Fibroblast of mammary gland (primary cell): ENCODE measurements at regions not wholly inside any gene's neighbourhood (a gene's known extent, or its start where the extent isn't known, plus 50 kb on each side); places are given as distances from the start of the nearest gene placed in this dataset.

Experiments
- DNase-seq: peaks from one replicate; pipeline ENCODE4 v3.0.0-alpha.2; 2010; ENCODE audit warnings: low read depth
- H3K4me3 ChIP-seq: 2 replicates; pipeline ENCODE4 v1.5.1; 2011; ENCODE audit warnings: low read depth, mild to moderate bottlenecking, low read length, moderate library complexity; ENCODE audit not compliant: control insufficient read depth
- TF ChIP-seq, protein P1 (sequence below): conservative IDR thresholded peaks from 2 replicates; pipeline ENCODE4 v1.5.1; 2011; ENCODE audit warnings: low read depth, low read length, inconsistent platforms; ENCODE audit not compliant: control insufficient read depth, insufficient read depth

DNA sequence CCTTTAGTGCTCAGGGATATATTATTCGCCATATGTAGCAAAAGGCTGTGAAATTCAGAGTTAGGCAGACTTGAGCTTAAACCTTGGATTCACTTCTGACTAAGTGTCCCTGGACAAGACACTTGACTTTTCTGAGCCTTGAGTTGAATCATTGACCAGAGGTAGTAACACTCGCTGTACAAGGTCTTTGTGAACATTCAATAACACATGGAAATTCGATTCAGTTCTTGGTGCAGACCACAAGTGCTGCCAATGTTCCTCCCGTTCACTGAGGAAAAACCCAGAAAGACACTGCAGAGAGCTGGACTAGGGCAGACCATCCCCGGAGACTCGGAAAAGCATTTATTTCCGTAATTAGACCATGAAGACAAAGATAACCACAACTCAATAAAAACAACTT is 901.4 kb downstream of the AACS start:
- TF ChIP-seq, protein P1, sequence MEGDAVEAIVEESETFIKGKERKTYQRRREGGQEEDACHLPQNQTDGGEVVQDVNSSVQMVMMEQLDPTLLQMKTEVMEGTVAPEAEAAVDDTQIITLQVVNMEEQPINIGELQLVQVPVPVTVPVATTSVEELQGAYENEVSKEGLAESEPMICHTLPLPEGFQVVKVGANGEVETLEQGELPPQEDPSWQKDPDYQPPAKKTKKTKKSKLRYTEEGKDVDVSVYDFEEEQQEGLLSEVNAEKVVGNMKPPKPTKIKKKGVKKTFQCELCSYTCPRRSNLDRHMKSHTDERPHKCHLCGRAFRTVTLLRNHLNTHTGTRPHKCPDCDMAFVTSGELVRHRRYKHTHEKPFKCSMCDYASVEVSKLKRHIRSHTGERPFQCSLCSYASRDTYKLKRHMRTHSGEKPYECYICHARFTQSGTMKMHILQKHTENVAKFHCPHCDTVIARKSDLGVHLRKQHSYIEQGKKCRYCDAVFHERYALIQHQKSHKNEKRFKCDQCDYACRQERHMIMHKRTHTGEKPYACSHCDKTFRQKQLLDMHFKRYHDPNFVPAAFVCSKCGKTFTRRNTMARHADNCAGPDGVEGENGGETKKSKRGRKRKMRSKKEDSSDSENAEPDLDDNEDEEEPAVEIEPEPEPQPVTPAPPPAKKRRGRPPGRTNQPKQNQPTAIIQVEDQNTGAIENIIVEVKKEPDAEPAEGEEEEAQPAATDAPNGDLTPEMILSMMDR: no peak
- no peak overlapping the region for H3K4me3 ChIP-seq
- no peak for DNase-seq

DNA sequence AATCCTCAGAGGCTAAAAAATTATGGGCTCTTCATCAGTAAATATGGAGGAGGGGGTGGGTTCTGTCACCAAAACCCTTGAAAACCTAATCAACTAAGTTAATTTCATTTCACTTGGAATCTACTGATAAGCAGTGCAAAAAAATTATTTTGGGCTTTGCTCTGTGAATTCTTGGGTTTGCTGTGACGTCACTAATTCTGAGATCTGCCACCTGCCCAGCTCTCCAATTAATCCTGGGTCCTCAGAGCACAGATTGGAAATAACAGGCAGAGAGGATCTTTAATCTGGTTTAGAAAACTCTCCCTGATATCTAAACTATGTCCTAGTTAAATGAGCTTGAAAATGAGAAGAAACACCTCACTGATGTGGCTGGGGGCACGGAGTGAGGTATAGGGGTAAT is 903.2 kb downstream of the AACS start:
- TF ChIP-seq, protein P1: no peak
- DNase-seq: no peak

DNA sequence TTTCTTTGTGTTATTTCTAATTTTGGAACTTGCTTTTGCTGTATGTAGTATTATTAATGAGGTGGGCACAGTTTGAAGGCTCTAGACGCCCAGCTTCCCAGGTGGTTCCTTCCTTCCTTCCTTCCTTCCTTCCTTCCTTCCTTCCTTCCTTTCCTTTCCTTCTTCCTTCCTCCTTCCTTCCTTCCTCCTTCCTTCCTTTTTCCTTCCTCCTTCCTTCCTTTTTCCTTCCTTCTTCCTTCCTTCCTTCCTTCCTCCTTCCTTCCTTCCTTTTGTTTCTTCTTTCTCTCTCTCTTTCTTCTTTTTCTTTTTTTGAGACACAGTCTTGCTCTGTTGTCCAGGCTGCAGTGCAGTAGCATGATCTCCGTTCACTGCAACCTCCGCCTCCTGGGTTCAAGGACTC is 906.7 kb downstream of the AACS start:
- TF ChIP-seq, protein P1: no peak
- DNase-seq: no peak
- H3K4me3 ChIP-seq: no peak overlapping the region

More for the DNA sequence above, 903.2 kb downstream of the AACS start:
- H3K4me3 ChIP-seq: no peak overlapping the region

DNA sequence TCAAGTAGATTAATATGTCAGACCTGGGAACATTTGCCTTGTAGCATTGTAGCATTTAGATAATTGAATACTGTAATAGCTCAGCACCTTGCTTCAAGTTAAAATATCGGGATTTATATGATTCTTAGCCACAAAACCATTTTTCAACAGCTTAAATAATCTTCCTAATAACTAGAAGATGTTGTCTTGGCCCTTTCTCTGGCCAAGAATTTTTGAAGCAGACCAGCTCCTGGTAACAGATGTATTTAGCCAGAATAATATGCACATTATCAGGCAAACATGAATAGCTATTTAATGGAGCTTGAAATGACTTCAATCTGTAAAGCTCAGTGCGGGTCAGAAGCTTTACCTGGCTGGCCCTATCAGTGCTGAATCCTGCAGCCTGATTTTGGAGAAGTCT is 913.1 kb downstream of the AACS start:
- no peak overlapping the region for H3K4me3 ChIP-seq
- no peak for DNase-seq
- TF ChIP-seq, protein P1: no peak

DNA sequence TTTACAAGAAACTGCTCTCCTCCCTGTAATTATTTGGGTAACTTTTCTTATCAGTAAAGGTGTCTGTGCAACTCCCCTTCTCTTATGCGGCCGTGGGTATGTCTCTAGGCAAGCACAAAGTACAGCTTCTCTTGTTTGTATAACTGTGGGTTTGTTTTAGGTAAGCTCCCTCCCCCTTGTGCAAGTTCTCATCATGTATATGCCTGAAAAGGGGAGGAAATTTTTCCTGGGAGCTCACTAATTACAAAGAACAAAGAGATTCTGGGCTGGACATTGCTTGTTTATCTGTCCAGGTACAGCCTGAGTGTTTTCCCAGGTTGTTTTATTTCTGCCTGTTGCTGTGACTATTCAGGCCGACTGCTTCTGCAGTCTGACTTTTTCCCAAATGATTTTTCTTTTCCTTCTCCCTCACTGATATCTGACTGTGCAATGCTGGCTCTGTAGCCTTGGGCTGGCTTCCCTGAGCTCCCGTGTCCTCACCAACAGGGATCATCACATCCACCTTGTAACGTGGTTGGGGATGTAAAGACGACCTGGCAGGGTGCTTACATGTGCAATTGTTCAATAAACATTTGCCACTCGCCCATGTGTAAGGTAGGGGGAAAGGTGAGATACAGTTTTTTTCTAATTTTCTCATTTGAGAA is 916.5 kb downstream of the AACS start:
- DNase-seq: no peak
- TF ChIP-seq, protein P1: no peak
- H3K4me3 ChIP-seq: no peak overlapping the region

DNA sequence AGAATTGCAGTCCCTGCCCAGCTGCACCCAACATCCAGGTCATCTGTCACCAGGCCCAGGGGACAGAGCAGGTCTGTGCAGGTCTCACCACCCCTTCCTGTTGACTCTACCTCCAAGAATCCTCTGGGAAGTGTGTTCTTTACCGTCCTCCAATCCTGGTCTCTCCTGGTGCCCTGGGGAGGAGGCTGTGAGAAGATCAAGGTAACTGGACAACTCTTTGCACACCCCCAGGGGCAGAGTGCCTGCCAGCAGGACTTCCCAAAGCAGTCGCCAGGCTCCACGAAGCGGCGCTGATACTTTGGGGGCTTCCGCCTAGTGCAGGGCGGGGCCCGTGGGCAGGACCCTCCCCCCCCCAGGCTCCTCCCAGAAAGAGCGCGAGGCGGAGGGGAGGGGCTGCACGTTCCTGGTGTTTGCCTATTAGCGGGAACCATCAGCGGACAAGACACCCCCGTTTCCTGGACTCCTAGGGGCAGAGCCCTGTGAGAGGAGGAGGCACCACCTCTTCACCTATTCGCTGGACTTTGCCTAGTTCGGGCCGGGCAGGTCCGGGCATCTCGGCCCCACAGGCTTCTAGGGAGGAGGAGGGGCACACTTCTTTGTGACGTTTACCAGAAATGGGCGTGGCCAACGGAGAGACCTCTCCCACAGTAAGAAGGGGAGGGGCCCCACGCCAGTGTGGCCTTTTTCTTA is 918.0 kb downstream of the AACS start:
- no peak overlapping the region for H3K4me3 ChIP-seq
- DNase-seq: no peak
- TF ChIP-seq, protein P1: no peak
